ENCODE measurements at regions not wholly inside any gene's neighbourhood (a gene's known extent, or its start where the extent isn't known, plus 50 kb on each side); places are given as distances from the start of the nearest gene placed in this dataset.

DNA sequence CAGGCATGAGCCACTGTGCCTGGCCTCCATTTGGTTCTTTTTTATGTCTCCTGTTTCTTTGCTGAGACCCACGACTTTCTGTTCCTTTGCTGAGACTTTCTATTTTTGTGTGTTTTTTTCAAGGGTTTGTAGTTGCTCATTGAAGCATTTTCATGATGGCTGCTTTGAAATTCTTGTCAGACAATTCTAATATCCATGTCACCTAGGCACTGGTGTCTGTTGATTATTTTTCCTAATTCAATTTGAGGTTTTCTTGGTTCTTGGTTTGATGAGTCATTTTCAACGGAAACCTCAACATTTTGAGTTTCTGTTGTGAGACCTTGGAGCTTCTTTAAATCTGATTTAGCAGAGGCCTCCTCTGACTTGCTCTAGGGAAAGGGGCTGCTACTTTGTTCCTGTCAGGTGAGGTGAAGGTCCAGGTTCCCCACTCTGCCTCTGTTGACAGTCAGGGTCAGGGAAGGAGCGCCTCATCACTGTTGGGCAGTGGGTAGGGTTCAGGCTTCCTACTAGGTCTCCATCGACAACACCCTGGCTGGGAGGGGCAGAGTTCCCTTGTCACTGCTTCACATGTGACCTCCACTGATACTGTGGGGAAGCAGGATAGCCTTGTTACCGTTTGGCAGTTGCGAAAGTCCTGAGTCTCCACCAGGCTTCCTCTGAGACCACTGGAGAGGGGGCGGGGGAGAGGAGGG lies 66.1 kb upstream of the SMOX start:
- peaks cover 19% of the 10 kb centered on the region for H3K4me1 Mint-ChIP-seq
- TF ChIP-seq, protein P1, sequence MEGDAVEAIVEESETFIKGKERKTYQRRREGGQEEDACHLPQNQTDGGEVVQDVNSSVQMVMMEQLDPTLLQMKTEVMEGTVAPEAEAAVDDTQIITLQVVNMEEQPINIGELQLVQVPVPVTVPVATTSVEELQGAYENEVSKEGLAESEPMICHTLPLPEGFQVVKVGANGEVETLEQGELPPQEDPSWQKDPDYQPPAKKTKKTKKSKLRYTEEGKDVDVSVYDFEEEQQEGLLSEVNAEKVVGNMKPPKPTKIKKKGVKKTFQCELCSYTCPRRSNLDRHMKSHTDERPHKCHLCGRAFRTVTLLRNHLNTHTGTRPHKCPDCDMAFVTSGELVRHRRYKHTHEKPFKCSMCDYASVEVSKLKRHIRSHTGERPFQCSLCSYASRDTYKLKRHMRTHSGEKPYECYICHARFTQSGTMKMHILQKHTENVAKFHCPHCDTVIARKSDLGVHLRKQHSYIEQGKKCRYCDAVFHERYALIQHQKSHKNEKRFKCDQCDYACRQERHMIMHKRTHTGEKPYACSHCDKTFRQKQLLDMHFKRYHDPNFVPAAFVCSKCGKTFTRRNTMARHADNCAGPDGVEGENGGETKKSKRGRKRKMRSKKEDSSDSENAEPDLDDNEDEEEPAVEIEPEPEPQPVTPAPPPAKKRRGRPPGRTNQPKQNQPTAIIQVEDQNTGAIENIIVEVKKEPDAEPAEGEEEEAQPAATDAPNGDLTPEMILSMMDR (IDR thresholded peaks at IDR 0.05; ENCODE audit: unreplicated experiment): no peak
- H3K27ac Mint-ChIP-seq: peak overlapping the region; percentile 80
- H3K9me3 Mint-ChIP-seq: peaks cover 9% of the 10 kb centered on the region
- peak overlapping the region; percentile 4 for H3K4me3 Mint-ChIP-seq
- peaks cover 6% of the 10 kb centered on the region for H3K36me3 Mint-ChIP-seq
- no peaks in the 10 kb centered on the region for H3K27me3 Mint-ChIP-seq (ENCODE audit: low read depth)
- no peak for DNase-seq (ENCODE audit: low spot score in 2 of 2, unreplicated experiment in 2 of 2)

DNA sequence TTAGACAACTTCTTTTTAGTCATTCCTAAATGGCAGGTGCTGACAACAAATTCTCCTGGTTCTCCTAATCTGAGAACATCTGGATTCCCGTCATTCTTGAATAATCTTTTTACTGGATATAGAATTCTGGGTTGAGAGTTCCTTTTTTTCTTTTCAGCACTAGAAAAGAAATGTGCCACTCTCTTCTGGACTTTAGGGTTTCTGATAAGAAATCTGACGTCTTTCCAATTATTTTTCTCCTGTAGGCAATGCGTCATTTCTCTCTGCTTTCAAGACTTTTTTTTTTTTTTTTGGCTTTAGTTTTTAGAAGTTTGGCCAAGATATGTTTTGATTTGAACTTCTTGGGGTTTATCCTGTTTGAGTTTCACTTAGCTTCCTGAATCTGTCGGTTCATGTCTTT lies 66.1 kb upstream of the RNF24 start:
- no peak overlapping the region for H3K4me3 Mint-ChIP-seq
- DNase-seq (ENCODE audit: low spot score in 2 of 2, unreplicated experiment in 2 of 2): no peak
- H3K4me1 Mint-ChIP-seq: peaks cover 25% of the 10 kb centered on the region
- H3K9me3 Mint-ChIP-seq: peaks cover 9% of the 10 kb centered on the region
- no peak overlapping the region for H3K27ac Mint-ChIP-seq
- no peaks in the 10 kb centered on the region for H3K27me3 Mint-ChIP-seq (ENCODE audit: low read depth)
- peaks cover 6% of the 10 kb centered on the region for H3K36me3 Mint-ChIP-seq
- TF ChIP-seq, protein P1 (IDR thresholded peaks at IDR 0.05; ENCODE audit: unreplicated experiment): no peak

GRCh38 chr20:4076671-4077070 lies 61.3 kb upstream of the RNF24 start:
- DNase-seq (ENCODE audit: low spot score in 2 of 2, unreplicated experiment in 2 of 2): no peak
- no peak overlapping the region for H3K4me3 Mint-ChIP-seq
- peaks cover 14% of the 10 kb centered on the region for H3K4me1 Mint-ChIP-seq
- peaks cover 3% of the 10 kb centered on the region for H3K9me3 Mint-ChIP-seq
- H3K36me3 Mint-ChIP-seq: peaks cover 3% of the 10 kb centered on the region
- H3K27me3 Mint-ChIP-seq (ENCODE audit: low read depth): peaks cover 11% of the 10 kb centered on the region
- peak overlapping the region; percentile 74 for H3K27ac Mint-ChIP-seq
- TF ChIP-seq, protein P1 (IDR thresholded peaks at IDR 0.05; ENCODE audit: unreplicated experiment): no peak

DNA sequence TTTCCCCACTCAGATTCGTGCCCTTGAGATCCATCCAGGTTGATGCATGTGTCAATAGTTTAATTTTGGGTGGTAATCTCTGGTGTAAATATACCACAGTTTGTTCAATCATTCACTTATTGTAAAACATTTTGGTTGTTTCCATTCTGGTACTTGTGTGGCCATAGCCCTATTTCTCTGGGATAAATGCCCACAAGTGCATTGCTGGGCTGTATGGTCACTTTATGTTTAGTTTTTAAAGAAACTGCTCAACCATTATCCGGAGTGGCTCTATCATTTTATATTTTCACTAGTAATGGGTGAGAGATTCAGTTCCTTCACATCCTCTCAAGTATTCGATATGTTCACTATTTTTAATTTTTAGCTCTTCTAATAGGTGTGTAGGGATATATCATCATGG lies 60.7 kb upstream of the RNF24 start:
- H3K36me3 Mint-ChIP-seq: no peaks in the 10 kb centered on the region
- peaks cover 11% of the 10 kb centered on the region for H3K27me3 Mint-ChIP-seq (ENCODE audit: low read depth)
- no peak for DNase-seq (ENCODE audit: low spot score in 2 of 2, unreplicated experiment in 2 of 2)
- TF ChIP-seq, protein P1 (IDR thresholded peaks at IDR 0.05; ENCODE audit: unreplicated experiment): no peak
- H3K27ac Mint-ChIP-seq: no peak overlapping the region
- H3K4me1 Mint-ChIP-seq: peaks cover 21% of the 10 kb centered on the region
- H3K9me3 Mint-ChIP-seq: no peaks in the 10 kb centered on the region
- no peak overlapping the region for H3K4me3 Mint-ChIP-seq

DNA sequence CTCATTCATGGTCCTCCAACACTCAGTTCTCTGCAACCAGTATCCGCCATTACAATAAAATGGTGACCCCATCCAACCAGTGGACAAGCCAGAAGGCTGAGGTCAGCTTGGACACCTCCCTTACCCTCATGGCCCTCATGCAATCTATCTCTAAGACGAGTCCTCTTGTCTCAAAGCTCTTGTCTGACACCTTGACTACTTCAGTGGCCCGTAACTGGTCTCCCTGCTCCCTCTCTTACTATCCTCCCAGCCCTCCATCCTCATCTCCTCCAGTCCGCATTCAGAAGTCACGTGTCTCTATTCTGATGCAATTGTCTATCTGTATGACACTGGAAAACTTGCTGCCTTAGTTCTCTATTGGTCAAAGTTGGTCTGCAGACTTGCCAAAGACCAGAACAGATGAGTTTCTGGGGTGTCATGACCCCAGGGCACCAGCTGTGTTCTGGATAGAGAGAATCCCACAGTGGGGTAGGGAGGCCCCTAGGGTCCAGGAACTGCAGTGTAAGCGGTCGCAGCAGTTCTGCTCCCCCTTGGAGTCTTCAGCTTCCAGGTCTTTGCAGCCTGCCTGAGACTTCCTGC lies 59.6 kb upstream of the RNF24 start:
- no peak for DNase-seq (ENCODE audit: low spot score in 2 of 2, unreplicated experiment in 2 of 2)
- TF ChIP-seq, protein P1 (IDR thresholded peaks at IDR 0.05; ENCODE audit: unreplicated experiment): no peak
- H3K9me3 Mint-ChIP-seq: peaks cover 1% of the 10 kb centered on the region
- H3K27me3 Mint-ChIP-seq (ENCODE audit: low read depth): peaks cover 11% of the 10 kb centered on the region
- H3K36me3 Mint-ChIP-seq: peaks cover under 1% of the 10 kb centered on the region
- H3K27ac Mint-ChIP-seq: no peak overlapping the region
- H3K4me1 Mint-ChIP-seq: peaks cover 24% of the 10 kb centered on the region
- H3K4me3 Mint-ChIP-seq: no peak overlapping the region
